RCC 7860 (cell line): ENCODE measurements at regions not wholly inside any gene's neighbourhood (a gene's known extent, or its start where the extent isn't known, plus 50 kb on each side); places are given as distances from the start of the nearest gene placed in this dataset.

ENCODE experiments used
- DNase-seq: peaks from one replicate; pipeline ENCODE4 v3.0.0-alpha.2; 2015; ENCODE audit warnings: low spot score
- FAIRE-seq: peaks from 2 replicates; lab custom pipeline; 2012; peaks lifted over from hg19 to GRCh38; lab: Jason Lieb, UNC

GRCh38 chr16:6863135-6863534 is 469.5 kb upstream of the RBFOX1 start:
- DNase-seq (no peak), FAIRE-seq (no peak)

DNA sequence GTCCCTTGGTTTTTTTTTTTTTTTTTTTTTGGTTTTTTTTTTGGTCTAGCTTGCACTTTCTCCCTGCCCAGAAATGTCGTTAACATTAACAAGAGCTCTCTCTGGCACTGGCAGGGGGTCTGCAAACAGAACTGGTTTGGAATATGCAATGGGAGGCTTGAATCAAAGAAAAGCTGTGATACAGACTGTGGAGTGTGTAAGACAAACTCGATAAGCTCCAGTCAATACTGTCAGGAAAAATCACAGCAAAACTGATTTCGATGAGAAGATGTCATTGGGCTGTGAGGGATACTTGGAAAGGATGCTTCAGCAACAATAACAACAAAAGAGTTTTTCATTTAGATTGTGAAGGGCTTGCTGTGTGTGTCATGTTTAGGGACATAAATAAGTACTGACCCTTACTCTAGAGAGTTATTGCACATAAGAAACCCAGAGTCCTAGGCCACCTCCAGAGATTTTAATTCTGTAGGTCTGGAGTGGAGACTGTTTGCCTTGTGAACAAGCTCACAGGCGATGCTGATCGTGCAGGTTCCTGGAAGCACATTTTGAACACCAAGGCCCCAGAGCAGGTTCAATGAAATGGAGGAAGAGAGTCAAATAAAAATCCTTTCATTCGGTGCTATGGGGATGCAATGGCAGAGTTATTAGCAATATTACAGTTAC is 470.7 kb upstream of the RBFOX1 start:
- FAIRE-seq (no peak), DNase-seq (no peak)

GRCh38 chr16:6861135-6861814 is 471.4 kb upstream of the RBFOX1 start:
- no peak for FAIRE-seq
- DNase-seq: no peak

DNA sequence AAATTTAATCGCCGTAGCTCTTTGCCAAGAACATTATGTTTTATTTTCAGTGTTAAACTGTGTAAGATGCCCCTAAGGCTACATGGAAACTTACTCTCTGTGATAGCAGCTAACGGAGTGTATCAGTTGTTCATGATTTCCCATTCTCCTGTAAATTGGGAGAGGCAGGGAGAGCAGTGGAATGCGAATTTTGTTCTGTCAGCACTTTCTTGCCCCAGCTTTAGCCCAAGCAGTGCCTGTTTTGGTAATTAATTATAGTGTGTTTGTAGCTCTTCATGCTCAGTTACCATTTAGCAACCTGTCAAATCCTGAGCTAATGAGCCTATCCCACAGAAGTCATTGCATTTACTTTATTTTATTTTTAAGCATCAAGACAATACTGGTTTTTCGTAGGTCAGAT is 475.1 kb upstream of the RBFOX1 start:
- FAIRE-seq (no peak), DNase-seq (no peak)

DNA sequence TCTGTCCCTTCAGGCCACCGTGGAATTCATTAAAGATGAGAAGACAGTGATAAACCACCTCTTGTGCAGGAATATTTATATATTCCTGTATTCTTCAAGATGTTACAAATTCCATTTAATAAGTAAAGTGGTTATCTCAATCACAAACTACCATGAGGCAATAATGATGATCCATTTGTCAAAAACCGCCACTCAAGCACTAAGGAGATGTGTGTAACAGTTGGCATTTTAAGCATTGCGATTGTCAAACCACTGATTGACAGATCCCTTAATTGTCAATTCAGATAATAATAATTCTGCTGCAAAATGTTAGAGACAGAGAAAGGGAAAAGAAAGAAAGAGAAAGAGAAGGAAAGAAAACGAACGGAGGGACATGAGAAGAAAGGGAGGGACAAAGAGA is 476.1 kb upstream of the RBFOX1 start:
- DNase-seq (no peak), FAIRE-seq (no peak)

- FAIRE-seq: peak; percentile 18
Observed at GRCh38 chr16:6853565-6853964, 479.1 kb upstream of the RBFOX1 start.

DNA sequence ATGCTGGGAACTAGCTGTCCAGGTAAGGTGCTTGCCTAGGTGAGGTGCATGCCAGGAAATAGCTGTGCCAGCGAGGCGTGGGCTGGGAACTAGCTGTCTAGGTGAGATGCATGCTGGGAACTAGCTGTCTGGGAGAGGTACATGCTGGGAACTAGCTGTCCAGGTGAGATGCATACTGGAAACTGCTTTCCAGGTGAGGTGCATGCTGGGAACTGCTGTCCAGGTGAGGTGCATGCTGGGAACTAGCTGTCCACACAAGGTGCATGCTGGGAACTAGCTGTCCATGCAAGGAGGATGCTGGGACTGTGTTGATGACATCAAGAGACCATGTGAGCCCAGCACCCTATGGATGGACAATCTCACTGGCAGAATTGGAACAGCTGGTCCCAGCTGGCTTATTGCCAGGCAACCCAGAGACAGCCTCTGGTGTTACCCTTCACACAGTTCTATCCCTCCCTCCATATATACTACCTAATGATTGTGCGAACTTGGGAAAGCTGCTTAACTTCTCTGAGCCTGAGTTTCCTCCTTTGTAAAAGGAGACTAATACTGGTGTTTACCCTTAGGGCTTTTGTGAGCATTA is 479.9 kb upstream of the RBFOX1 start:
- DNase-seq (no peak), FAIRE-seq (no peak)

More at GRCh38 chr16:6853565-6853964, 479.1 kb upstream of the RBFOX1 start:
- peak; percentile 37 for DNase-seq

DNA sequence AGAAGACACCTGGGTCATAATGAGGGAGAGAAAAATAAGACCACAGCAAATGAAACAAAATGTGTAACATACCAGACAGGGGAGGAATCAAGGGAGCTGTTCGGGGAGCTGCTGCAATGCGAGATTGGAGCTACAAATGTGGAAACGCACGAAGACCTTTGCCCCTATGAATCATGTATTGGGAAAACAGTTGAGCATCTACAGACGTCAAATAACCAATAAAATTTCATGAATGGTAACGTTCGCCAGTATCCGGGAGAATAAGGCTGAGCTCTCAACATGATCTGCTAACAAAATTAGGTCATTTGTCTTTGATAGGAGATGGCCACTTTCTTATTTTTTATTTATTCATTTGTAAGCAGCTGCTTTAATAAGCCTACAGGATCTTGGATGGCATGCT is 486.2 kb upstream of the RBFOX1 start:
- DNase-seq: no peak
- no peak for FAIRE-seq

GRCh38 chr16:6841392-6841791 is 491.3 kb upstream of the RBFOX1 start:
- DNase-seq (no peak), FAIRE-seq (no peak)

DNA sequence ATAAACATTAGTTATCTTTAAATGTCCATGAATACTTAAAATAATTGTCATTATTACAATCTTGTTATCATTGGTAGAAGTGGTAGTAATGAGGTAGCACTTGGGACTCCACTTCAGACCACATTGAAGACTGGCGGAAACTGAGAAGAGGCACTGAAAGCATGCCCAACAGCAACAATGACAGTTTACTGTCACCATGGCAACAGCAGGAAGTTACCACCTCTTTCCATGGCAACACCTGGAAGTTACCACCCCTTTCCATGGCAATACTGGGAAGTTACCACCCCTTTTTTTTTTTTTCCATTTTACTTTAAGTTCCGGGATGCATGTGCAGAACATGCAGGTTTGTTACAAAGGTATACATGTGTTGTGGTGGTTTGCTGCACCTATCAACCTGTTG is 494.9 kb upstream of the RBFOX1 start:
- no peak for FAIRE-seq
- DNase-seq: no peak

DNA sequence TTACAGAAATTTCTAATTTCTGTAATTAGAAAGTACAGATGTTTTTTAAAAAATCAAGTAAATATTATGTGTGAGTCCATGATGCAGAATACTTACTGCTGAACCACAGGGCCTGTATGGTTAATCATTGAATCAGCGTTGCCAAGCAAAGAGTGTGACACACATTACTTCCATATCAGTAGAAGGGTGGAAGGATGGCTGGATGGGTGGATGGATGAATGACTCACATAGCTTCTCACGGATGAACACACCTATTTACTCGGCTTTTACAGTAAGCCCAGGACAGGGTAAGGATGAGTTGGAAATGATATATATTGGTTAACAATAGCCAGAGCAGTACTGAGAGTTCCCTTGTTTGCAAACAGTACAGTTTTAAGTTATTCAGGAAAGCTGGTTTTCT is 495.9 kb upstream of the RBFOX1 start:
- peak; percentile 93 for DNase-seq
- peak; percentile 98 for FAIRE-seq

DNA sequence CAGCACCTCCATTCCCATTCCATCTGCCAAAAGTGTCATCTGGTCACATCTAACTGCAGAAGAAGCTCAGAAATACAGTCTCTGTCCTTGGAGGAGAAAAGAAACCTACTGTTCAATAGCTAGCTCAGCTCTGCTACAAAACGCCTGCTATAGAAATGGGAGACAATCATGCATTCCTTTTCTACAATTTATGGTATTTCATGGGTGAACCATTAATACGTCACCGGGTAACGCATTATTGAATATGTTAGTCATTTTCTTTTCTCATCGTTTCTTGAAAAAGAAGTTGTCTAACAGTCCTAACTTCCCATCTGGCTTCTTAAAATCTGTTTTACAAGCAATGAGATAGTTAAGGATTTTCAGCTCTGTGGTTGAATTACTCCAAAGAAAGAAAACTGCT is 496.7 kb upstream of the RBFOX1 start:
- FAIRE-seq (peak; percentile 78), DNase-seq (peak; percentile 61)

DNA sequence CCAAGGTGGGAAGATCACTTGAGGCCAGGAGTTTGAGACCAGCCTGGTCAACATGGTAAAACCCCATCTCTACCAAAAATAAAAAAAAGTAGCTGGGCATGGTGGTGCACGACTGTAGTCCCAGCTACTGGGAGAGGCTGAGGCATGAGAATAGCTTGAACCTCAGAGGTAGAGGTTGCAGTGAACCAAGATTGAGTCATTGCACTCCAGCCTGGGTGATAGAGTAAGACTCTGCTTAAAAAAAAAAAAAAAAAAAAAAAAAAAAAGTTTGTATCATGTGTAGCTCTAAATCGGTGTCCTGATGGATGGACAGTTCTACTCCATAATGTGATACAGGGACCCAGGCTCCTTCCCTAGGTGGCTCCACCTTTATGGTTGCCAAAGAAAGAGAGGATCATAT is 497.1 kb upstream of the RBFOX1 start:
- peak; percentile 33 for DNase-seq
- peak; percentile 57 for FAIRE-seq

- no peak for DNase-seq
- no peak for FAIRE-seq
Observed at GRCh38 chr16:6828690-6829089, 504.0 kb upstream of the RBFOX1 start.

GRCh38 chr16:6827931-6828330 is 504.7 kb upstream of the RBFOX1 start:
- DNase-seq: no peak
- FAIRE-seq: no peak

DNA sequence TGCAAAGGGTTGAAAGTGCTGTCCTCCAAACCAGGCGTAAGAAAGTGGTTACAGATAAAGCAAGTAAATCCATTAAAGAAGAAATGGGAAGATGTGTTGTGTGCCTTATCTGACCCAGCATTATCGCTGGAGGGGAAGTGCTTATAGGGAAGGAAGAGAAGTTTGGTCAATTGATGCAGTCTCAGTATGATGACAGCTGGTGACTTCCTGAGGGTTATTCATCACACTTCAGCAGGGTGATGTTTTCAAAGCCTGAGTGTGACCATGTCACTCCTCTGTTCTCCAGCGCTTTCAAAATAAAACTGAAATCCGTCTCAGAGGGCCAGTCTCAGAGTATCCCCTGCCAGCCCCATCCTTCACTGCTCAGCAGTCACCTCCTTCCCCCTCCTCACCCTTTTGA is 505.4 kb upstream of the RBFOX1 start:
- DNase-seq: no peak
- no peak for FAIRE-seq

- FAIRE-seq (no peak), DNase-seq (no peak)
Observed at GRCh38 chr16:6822041-6822440, 510.6 kb upstream of the RBFOX1 start.

DNA sequence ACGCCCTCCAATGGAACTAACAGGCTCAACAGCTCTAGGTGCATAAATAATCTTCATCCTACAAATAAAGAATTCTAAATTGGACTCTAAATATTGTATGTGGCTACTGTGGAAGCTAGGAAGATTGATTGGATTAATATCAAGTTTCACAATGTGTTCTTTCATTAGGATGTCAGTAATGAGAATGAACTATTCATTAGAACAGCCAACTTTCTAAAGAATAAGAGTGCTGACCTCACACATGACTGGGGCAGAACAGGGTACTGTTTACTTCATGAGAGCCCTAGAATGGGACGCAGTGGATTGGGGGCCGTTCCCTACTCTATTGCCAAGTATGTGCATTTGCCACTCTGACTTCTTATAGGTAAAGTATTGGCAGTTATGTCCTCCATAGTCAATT is 528.2 kb upstream of the RBFOX1 start:
- FAIRE-seq (no peak), DNase-seq (no peak)

- DNase-seq: no peak
- FAIRE-seq: no peak
Observed at GRCh38 chr16:6803176-6803575, 529.5 kb upstream of the RBFOX1 start.

DNA sequence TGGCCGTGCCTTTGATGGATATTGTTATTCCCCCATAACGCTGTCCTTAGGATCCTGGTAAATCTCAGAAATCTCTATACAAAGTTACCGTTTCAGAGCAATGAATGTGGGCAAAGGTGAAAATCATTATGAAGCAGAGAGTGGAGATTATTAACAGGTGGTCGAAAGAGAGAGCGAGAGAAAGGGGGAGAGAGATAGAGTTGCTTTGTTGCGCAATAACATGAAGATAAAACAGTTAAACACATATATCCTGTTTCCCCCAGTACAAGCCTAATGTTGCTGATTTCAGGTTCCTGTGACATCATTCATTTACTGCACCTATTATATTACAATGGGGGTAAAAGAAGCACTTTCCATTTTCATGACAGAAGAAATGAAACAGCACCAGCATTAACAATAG is 535.4 kb upstream of the RBFOX1 start:
- FAIRE-seq (no peak), DNase-seq (no peak)

DNA sequence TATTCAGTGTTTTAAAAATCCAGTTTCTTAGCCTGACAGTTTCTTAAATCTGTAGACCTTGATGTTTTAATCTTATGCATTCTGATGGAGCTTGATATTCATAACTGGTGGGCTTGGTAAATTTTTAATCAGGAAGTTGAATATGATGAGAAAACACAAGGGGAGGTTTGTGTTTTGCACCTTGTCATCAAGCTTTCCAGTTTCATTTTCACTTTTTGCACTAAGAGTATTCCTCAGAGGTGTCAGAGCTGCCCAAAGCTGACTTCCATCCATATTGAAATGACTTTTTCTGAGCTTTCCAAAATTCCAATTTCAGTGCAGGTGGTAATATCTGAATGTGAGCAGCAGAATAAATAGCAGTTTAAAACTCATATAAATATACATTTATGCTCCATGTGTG is 555.0 kb upstream of the RBFOX1 start:
- DNase-seq (no peak), FAIRE-seq (no peak)

GRCh38 chr16:6775712-6776111 is 556.9 kb upstream of the RBFOX1 start:
- no peak for DNase-seq
- FAIRE-seq: no peak
